Femur (tissue), 1 donor: ENCODE measurements at regions not wholly inside any gene's neighbourhood (a gene's known extent, or its start where the extent isn't known, plus 50 kb on each side); places are given as distances from the start of the nearest gene placed in this dataset.

Experiments used
- DNase-seq: peaks from one replicate; pipeline ENCODE4 v3.0.0-alpha.2; 2017

GRCh38 chr11:112882494-112883381 is 78.5 kb upstream of the NCAM1 start:
- DNase-seq: peak; percentile 37

- no peak for DNase-seq
Observed at GRCh38 chr11:112884012-112884767, 77.0 kb upstream of the NCAM1 start.

GRCh38 chr11:112885744-112886433 is 75.3 kb upstream of the NCAM1 start:
- no peak for DNase-seq

GRCh38 chr11:112886434-112887370 is 74.5 kb upstream of the NCAM1 start:
- DNase-seq: no peak

- DNase-seq: no peak
Observed at GRCh38 chr11:112889446-112889845, 71.8 kb upstream of the NCAM1 start.

- no peak for DNase-seq
Observed at GRCh38 chr11:112899235-112900006, 61.8 kb upstream of the NCAM1 start.

GRCh38 chr11:112901924-112902323 is 59.3 kb upstream of the NCAM1 start:
- no peak for DNase-seq

GRCh38 chr11:112902361-112903011 is 58.7 kb upstream of the NCAM1 start:
- DNase-seq: no peak

- DNase-seq: no peak
Observed at GRCh38 chr11:112903340-112903739, 57.9 kb upstream of the NCAM1 start.

- no peak for DNase-seq
Observed at GRCh38 chr11:112911124-112911523, 50.1 kb upstream of the NCAM1 start.
